H1 (cell line): ENCODE measurements at regions not wholly inside any gene's neighbourhood (a gene's known extent, or its start where the extent isn't known, plus 50 kb on each side); places are given as distances from the start of the nearest gene placed in this dataset.

Experiments
- CTCF ChIA-PET: fragments of 300-600 bp; sonication (Branson Sonifier 250); formaldehyde crosslinking; loops from one replicate; lab custom pipeline; 2021; ENCODE audit not compliant: partially characterized antibody; lab: Charles Lee
- POLR2A ChIA-PET: fragments of 300-600 bp; sonication (Branson Sonifier 250); formaldehyde crosslinking; loops from one replicate; lab custom pipeline; 2021; ENCODE audit warnings: inconsistent platforms; ENCODE audit not compliant: partially characterized antibody; lab: Charles Lee
- DNase-seq, 2 experiments: peaks; one replicate each; pipeline versions ENCODE4 v3.0.0 to v3.0.0-alpha.2; 2010 to 2022; ENCODE audit warnings: low spot score in 2 of 2, low read depth in 1 of 2, mixed read lengths in 1 of 2
- FAIRE-seq: peaks from 2 replicates; lab custom pipeline; 2011; peaks lifted over from hg19 to GRCh38; lab: Jason Lieb, UNC
- H2AFZ ChIP-seq: 2 replicates; pipeline ENCODE4 v1.8.1; 2012; ENCODE audit warnings: low read length, inconsistent platforms
- H2AK5ac ChIP-seq: 2 replicates; pipeline ENCODE4 v1.6.1; 2013; ENCODE audit warnings: low read depth, low read length
- H2BK120ac ChIP-seq: replicated peaks from 2 replicates; pipeline ENCODE3; 2013; ENCODE audit warnings: low read depth, low read length, inconsistent platforms
- H2BK12ac ChIP-seq: 2 replicates; pipeline ENCODE4 v1.6.1; 2013; ENCODE audit warnings: low read depth, low read length
- H2BK15ac ChIP-seq: 2 replicates; pipeline ENCODE4 v1.6.1; 2013; ENCODE audit warnings: low read length
- H2BK20ac ChIP-seq: 2 replicates; pipeline ENCODE4 v1.6.1; 2013; ENCODE audit warnings: low read length
- H2BK5ac ChIP-seq: 2 replicates; pipeline ENCODE4 v1.6.1; 2013; ENCODE audit warnings: low read depth, low read length
- H3K14ac ChIP-seq: 2 replicates; pipeline ENCODE4 v1.6.1; 2013; ENCODE audit warnings: inconsistent platforms; ENCODE audit not compliant: insufficient read length
- H3K18ac ChIP-seq: 2 replicates; pipeline ENCODE4 v1.6.1; 2013; ENCODE audit warnings: low read length; ENCODE audit errors: extremely low read depth
- H3K23ac ChIP-seq: 2 replicates; pipeline ENCODE4 v1.6.1; 2013; ENCODE audit warnings: inconsistent platforms; ENCODE audit not compliant: insufficient read length
- H3K23me2 ChIP-seq: 2 replicates; pipeline ENCODE4 v1.6.1; 2013; ENCODE audit warnings: low read depth, low read length
- H3K27ac ChIP-seq: 2 replicates; pipeline ENCODE4 v1.6.1; 2011; ENCODE audit warnings: low read depth, low read length, inconsistent platforms
- H3K27me3 ChIP-seq, 4 experiments: replicated peaks in 1 of 4; 1 replicate in 1 of 4; 2 replicates in 3 of 4; pipeline versions ENCODE4 v1.6.1 to v1.8.1; 2011 to 2013; ENCODE audit warnings: low read length in 3 of 4, mild to moderate bottlenecking in 3 of 4, inconsistent platforms in 2 of 4, mixed read lengths in 2 of 4, moderate library complexity in 1 of 4; ENCODE audit not compliant: control insufficient read depth in 3 of 4, insufficient read depth in 3 of 4; ENCODE audit errors: extremely low read depth in 1 of 4
- H3K36me3 ChIP-seq, 4 experiments: 2 replicates each; pipeline versions ENCODE4 v1.6.1 to v1.8.1; 2011 to 2013; ENCODE audit warnings: mild to moderate bottlenecking in 4 of 4, low read length in 3 of 4, moderate library complexity in 2 of 4, control low read depth in 1 of 4, inconsistent platforms in 1 of 4; ENCODE audit not compliant: insufficient read depth in 4 of 4, control insufficient read depth in 2 of 4
- H3K4ac ChIP-seq: replicated peaks from 2 replicates; pipeline ENCODE3; 2013; ENCODE audit warnings: low read length, low read depth, mixed read lengths, inconsistent platforms; ENCODE audit not compliant: insufficient read length
- H3K4me1 ChIP-seq, 4 experiments: replicated peaks in 1 of 4; 1 replicate in 1 of 4; 2 replicates in 3 of 4; pipeline versions ENCODE4 v1.6.1 to v1.8.1; 2011 to 2013; ENCODE audit warnings: low read length in 3 of 4, inconsistent platforms in 2 of 4, mixed read lengths in 1 of 4; ENCODE audit not compliant: insufficient read depth in 4 of 4, control insufficient read depth in 3 of 4
- H3K4me2 ChIP-seq, 2 experiments: 2 replicates each; pipeline versions ENCODE4 v1.6.1 to v1.8.1; 2011 to 2013; ENCODE audit warnings: low read depth in 2 of 2, low read length in 2 of 2, control low read depth in 1 of 2, inconsistent platforms in 1 of 2, mild to moderate bottlenecking in 1 of 2; ENCODE audit not compliant: insufficient read depth in 1 of 2
- H3K4me3 ChIP-seq, 4 experiments: fragments of 200-600, 300-600 bp in 1 of 4; sonication (generic), shearing (Covaris generic), sonication (Bioruptor Twin) in 1 of 4; 2 replicates each; pipeline versions ENCODE4 v1.5.1 to v1.8.1; 2011 to 2016; ENCODE audit warnings: low read length in 4 of 4, low read depth in 3 of 4, control low read depth in 2 of 4, inconsistent platforms in 2 of 4, mild to moderate bottlenecking in 2 of 4, mixed read lengths in 1 of 4, moderate library complexity in 1 of 4; ENCODE audit not compliant: insufficient read depth in 2 of 4; ENCODE audit errors: extremely low read depth in 1 of 4
- H3K56ac ChIP-seq: replicated peaks from 2 replicates; pipeline ENCODE3; 2013; ENCODE audit warnings: low read depth, mild to moderate bottlenecking, mixed read lengths, low read length, inconsistent platforms; ENCODE audit not compliant: insufficient read length
- H3K79me1 ChIP-seq: 2 replicates; pipeline ENCODE4 v1.6.1; 2013; ENCODE audit warnings: low read depth, low read length, control low read depth
- H3K79me2 ChIP-seq, 2 experiments: 2 replicates each; pipeline versions ENCODE4 v1.6.1 to v1.8.1; 2012 to 2013; ENCODE audit warnings: low read length in 2 of 2, mild to moderate bottlenecking in 2 of 2, inconsistent platforms in 1 of 2; ENCODE audit not compliant: insufficient read depth in 2 of 2, control insufficient read depth in 1 of 2
- H3K9ac ChIP-seq, 4 experiments: replicated peaks in 1 of 4; 1 replicate in 1 of 4; 2 replicates in 3 of 4; pipeline versions ENCODE4 v1.6.1 to v1.8.1; 2011 to 2013; ENCODE audit warnings: low read depth in 3 of 4, low read length in 3 of 4, control low read depth in 2 of 4, mild to moderate bottlenecking in 2 of 4, moderate library complexity in 2 of 4, inconsistent platforms in 1 of 4; ENCODE audit errors: extremely low read depth in 1 of 4
- H3K9me3 ChIP-seq, 2 experiments: 2 replicates each; pipeline versions ENCODE4 v1.6.1 to v1.8.1; 2012 to 2013; ENCODE audit warnings: mild to moderate bottlenecking in 2 of 2, moderate library complexity in 2 of 2, control low read depth in 1 of 2, inconsistent platforms in 1 of 2, low read depth in 1 of 2, low read length in 1 of 2, mixed read lengths in 1 of 2; ENCODE audit not compliant: insufficient read depth in 2 of 2
- H4K20me1 ChIP-seq, 2 experiments: replicated peaks in 1 of 2; 2 replicates each; pipeline versions ENCODE3 to v1.8.1; 2011 to 2013; ENCODE audit warnings: inconsistent platforms in 2 of 2, low read length in 2 of 2, mild to moderate bottlenecking in 1 of 2; ENCODE audit not compliant: insufficient read depth in 2 of 2, control insufficient read depth in 1 of 2
- H4K5ac ChIP-seq: 2 replicates; pipeline ENCODE4 v1.6.1; 2013; ENCODE audit warnings: low read length, low read depth, mixed read lengths, inconsistent platforms; ENCODE audit not compliant: insufficient read length
- H4K8ac ChIP-seq: 2 replicates; pipeline ENCODE4 v1.8.0; 2013; ENCODE audit warnings: mild to moderate bottlenecking, moderate library complexity, low read length, inconsistent platforms; ENCODE audit not compliant: insufficient read depth; ENCODE audit errors: extremely low read depth
- H4K91ac ChIP-seq: replicated peaks from 2 replicates; pipeline ENCODE3; 2013; ENCODE audit warnings: low read length, mixed read lengths, inconsistent platforms; ENCODE audit not compliant: insufficient read length
- CHD1 ChIP-seq: IDR thresholded peaks from 2 replicates; pipeline ENCODE4 v1.6.1; 2012; ENCODE audit warnings: low read depth, low read length, improper control_type of control experiment
- GABPA ChIP-seq: IDR thresholded peaks from 2 replicates; pipeline ENCODE4 v1.6.1; 2011; ENCODE audit warnings: mild to moderate bottlenecking, low read length, moderate library complexity, borderline replicate concordance; ENCODE audit not compliant: insufficient read depth
- POLR2AphosphoS5 ChIP-seq: IDR thresholded peaks from 2 replicates; pipeline ENCODE4 v1.6.1; 2011; ENCODE audit warnings: low read depth, low read length
- SAP30 ChIP-seq: fragments of 300-600 bp; sonication (generic); IDR thresholded peaks from 2 replicates; pipeline ENCODE4 v1.7.1; 2012; ENCODE audit warnings: low read length, moderate library complexity, mild to moderate bottlenecking, inconsistent platforms; ENCODE audit not compliant: insufficient read depth, insufficient replicate concordance
- TAF1 ChIP-seq: IDR thresholded peaks from 2 replicates; pipeline ENCODE4 v1.6.1; 2011; ENCODE audit warnings: mild to moderate bottlenecking, low read depth, low read length
- USF2 ChIP-seq: IDR thresholded peaks from 2 replicates; pipeline ENCODE4 v1.6.1; 2011; ENCODE audit warnings: low read length, improper control_type of control experiment
- ZNF274 ChIP-seq: IDR thresholded peaks from 2 replicates; pipeline ENCODE4 v1.7.0; 2012; ENCODE audit warnings: low read length, borderline replicate concordance; ENCODE audit errors: extremely low read depth
- WGBS, 2 experiments: shearing (Covaris generic) in 1 of 2; methylation state at CpG; one replicate each; pipeline versions ENCODE4 v1.1.6 to v1.1.7; 2013 to 2015; ENCODE audit warnings: low lambda C conversion rate in 2 of 2, mixed read lengths in 2 of 2, inconsistent platforms in 1 of 2, low coverage in 1 of 2, missing lambda C conversion rate in 1 of 2; ENCODE audit not compliant: insufficient replicate concordance in 2 of 2, insufficient coverage in 1 of 2, insufficient read length in 1 of 2; ENCODE audit errors: extremely low coverage in 1 of 2, missing lambda C conversion rate in 1 of 2; 5-methylcytosine and 5-hydroxymethylcytosine counted together

- Histone ChIP-seq H2AK5ac (no peak overlapping the region), H3K36me3 (no peaks in the 10 kb centered on the region), H4K20me1 (no peaks in the 10 kb centered on the region), H3K56ac (no peak overlapping the region), H2BK15ac (no peak overlapping the region), H4K91ac (no peak overlapping the region), H2BK5ac (no peak overlapping the region), H3K23me2 (no peaks in the 10 kb centered on the region), H3K4me3 (no peak overlapping the region), H2BK20ac (no peak overlapping the region), H3K4me2 (no peak overlapping the region), H3K18ac (no peak overlapping the region), H3K79me2 (no peaks in the 10 kb centered on the region), H3K27ac (no peak overlapping the region), H2AFZ (no peak overlapping the region), H3K27me3 (no peaks in the 10 kb centered on the region), H3K4ac (no peak overlapping the region), H3K4me1 (peaks cover 0 to 7% (median 2%) of the 10 kb centered on the region in 4 experiments; a peak in 2 of 7 replicates), H4K5ac (no peak overlapping the region), H3K14ac (no peak overlapping the region), H3K23ac (no peak overlapping the region), H3K79me1 (no peaks in the 10 kb centered on the region; the same call in 1 of the 2 replicates), H2BK12ac (no peak overlapping the region), H3K9me3 (no peaks in the 10 kb centered on the region; a peak in 1 of 4 replicates), H4K8ac (no peak overlapping the region), H3K9ac (no peak overlapping the region), H2BK120ac (no peak overlapping the region)
- ChIA-PET POLR2A (interaction anchor here (0.8 kb wide), 1 partner anchor 12 kb away, joined by 3 read pairs; no protein-coding TSS in a partner anchor), CTCF (interaction anchor here (1.0 to 6.3 kb wide), 7 partner anchors 13 to 365 kb away, joined by 3 to 157 read pairs (median 42); no protein-coding TSS in a partner anchor)
- no peak for FAIRE-seq
- WGBS, 2 experiments = 87% methylated on average over 1 of the region's 1 CpG; no CpG with 5 or more reads in 1 of the 2 experiments
- no peak for DNase-seq
- no peak for TF ChIP-seq CHD1
- no peak for TF ChIP-seq USF2
- no peak for TF ChIP-seq SAP30
- TF ChIP-seq GABPA = no peak
- no peak for TF ChIP-seq ZNF274
- no peak for TF ChIP-seq TAF1
- TF ChIP-seq POLR2AphosphoS5 = no peak
Measured at GRCh38 chr17:34143430-34143829, 111.7 kb upstream of the CCL2 start.
